H9 (cell line): ENCODE measurements at regions not wholly inside any gene's neighbourhood (a gene's known extent, or its start where the extent isn't known, plus 50 kb on each side); places are given as distances from the start of the nearest gene placed in this dataset.

Source experiments
- DNase-seq: peaks from one replicate; pipeline ENCODE4 v3.0.0-alpha.2; 2017
- H2AFZ ChIP-seq: one replicate; pipeline ENCODE4 v1.6.1; 2013; ENCODE audit warnings: mild to moderate bottlenecking, low read length, control low read depth, moderate library complexity
- H2AK5ac ChIP-seq: 2 replicates; pipeline ENCODE4 v1.6.1; 2013; ENCODE audit warnings: low read length, control low read depth, mixed read lengths; ENCODE audit not compliant: insufficient read length
- H2BK120ac ChIP-seq: one replicate; pipeline ENCODE4 v1.6.1; 2013; ENCODE audit warnings: low read depth, mild to moderate bottlenecking, low read length, control low read depth, inconsistent platforms; ENCODE audit not compliant: poor library complexity, severe bottlenecking
- H2BK12ac ChIP-seq: 2 replicates; pipeline ENCODE4 v1.6.1; 2013; ENCODE audit warnings: low read length, control low read depth, mixed read lengths, low read depth; ENCODE audit not compliant: insufficient read length
- H2BK15ac ChIP-seq: 2 replicates; pipeline ENCODE4 v1.6.1; 2013; ENCODE audit warnings: low read depth, low read length, control low read depth
- H2BK20ac ChIP-seq: one replicate; pipeline ENCODE4 v1.6.1; 2013; ENCODE audit warnings: low read depth, mild to moderate bottlenecking, low read length, control low read depth, inconsistent platforms; ENCODE audit not compliant: poor library complexity, severe bottlenecking
- H2BK5ac ChIP-seq: 2 replicates; pipeline ENCODE4 v1.6.1; 2013; ENCODE audit warnings: low read length, control low read depth, mixed read lengths; ENCODE audit not compliant: insufficient read length
- H3K14ac ChIP-seq: 2 replicates; pipeline ENCODE4 v1.6.1; 2013; ENCODE audit warnings: low read length, control low read depth; ENCODE audit not compliant: insufficient read depth
- H3K18ac ChIP-seq: 2 replicates; pipeline ENCODE4 v1.6.1; 2013; ENCODE audit warnings: low read depth, mild to moderate bottlenecking, mixed read lengths, low read length, control low read depth; ENCODE audit not compliant: insufficient read length
- H3K23ac ChIP-seq: 2 replicates; pipeline ENCODE4 v1.6.1; 2013; ENCODE audit warnings: low read length, control low read depth, mixed read lengths, low read depth; ENCODE audit not compliant: insufficient read length
- H3K23me2 ChIP-seq: 2 replicates; pipeline ENCODE4 v1.6.1; 2013; ENCODE audit warnings: low read depth, mild to moderate bottlenecking, mixed read lengths, low read length, control low read depth; ENCODE audit not compliant: insufficient read length, poor library complexity, severe bottlenecking
- H3K27ac ChIP-seq: 2 replicates; pipeline ENCODE4 v1.5.1; 2013; ENCODE audit warnings: low read length, control low read depth, mixed read lengths, low read depth; ENCODE audit not compliant: insufficient read length
- H3K27me3 ChIP-seq: 2 replicates; pipeline ENCODE4 v1.6.1; 2013; ENCODE audit warnings: low read length, control low read depth, inconsistent platforms; ENCODE audit not compliant: insufficient read depth
- H3K4ac ChIP-seq: 2 replicates; pipeline ENCODE4 v1.6.1; 2013; ENCODE audit warnings: low read depth, mild to moderate bottlenecking, control low read depth, inconsistent platforms, low read length, moderate library complexity
- H3K4me1 ChIP-seq: 2 replicates; pipeline ENCODE4 v1.6.1; 2013; ENCODE audit warnings: low read length, control low read depth, inconsistent platforms; ENCODE audit not compliant: insufficient read depth
- H3K4me2 ChIP-seq: 2 replicates; pipeline ENCODE4 v1.6.1; 2013; ENCODE audit warnings: low read length, control low read depth, mixed read lengths; ENCODE audit not compliant: insufficient read length, insufficient read depth
- H3K56ac ChIP-seq: 2 replicates; pipeline ENCODE4 v1.6.1; 2013; ENCODE audit warnings: low read depth, mild to moderate bottlenecking, mixed read lengths, low read length, control low read depth; ENCODE audit not compliant: insufficient read length
- H3K79me1 ChIP-seq: 2 replicates; pipeline ENCODE4 v1.6.1; 2013; ENCODE audit warnings: low read depth, mild to moderate bottlenecking, moderate library complexity, low read length, control low read depth, inconsistent platforms; ENCODE audit not compliant: insufficient read depth, poor library complexity, severe bottlenecking
- H3K79me2 ChIP-seq: 2 replicates; pipeline ENCODE4 v1.6.1; 2013; ENCODE audit warnings: low read length, control low read depth, inconsistent platforms; ENCODE audit not compliant: insufficient read depth
- H3K9ac ChIP-seq: 2 replicates; pipeline ENCODE4 v1.6.1; 2013; ENCODE audit warnings: low read length, control low read depth, mixed read lengths; ENCODE audit not compliant: insufficient read length; ENCODE audit errors: extremely low read depth
- H3K9me3 ChIP-seq: one replicate; pipeline ENCODE4 v1.6.1; 2013; ENCODE audit warnings: low read depth, low read length, inconsistent platforms; ENCODE audit not compliant: control insufficient read depth
- H3T11ph ChIP-seq: one replicate; pipeline ENCODE4 v1.6.1; 2013; ENCODE audit warnings: mild to moderate bottlenecking, low read length, control low read depth, inconsistent platforms
- H4K20me1 ChIP-seq: one replicate; pipeline ENCODE4 v1.6.1; 2013; ENCODE audit not compliant: control insufficient read depth, insufficient read length, insufficient read depth
- H4K5ac ChIP-seq: 2 replicates; pipeline ENCODE4 v1.6.1; 2013; ENCODE audit warnings: low read depth, mild to moderate bottlenecking, mixed read lengths, low read length, control low read depth; ENCODE audit not compliant: insufficient read length
- H4K8ac ChIP-seq: replicated peaks from 2 replicates; pipeline ENCODE4 v1.6.1; 2013; ENCODE audit warnings: low read length, control low read depth, mixed read lengths, low read depth; ENCODE audit not compliant: insufficient read length
- H4K91ac ChIP-seq: 2 replicates; pipeline ENCODE4 v1.6.1; 2013; ENCODE audit warnings: low read depth, mild to moderate bottlenecking, moderate library complexity, mixed read lengths, low read length, control low read depth; ENCODE audit not compliant: insufficient read length
- H3K27ac Mint-ChIP-seq, 3 experiments: 2 replicates in 2 of 3; 3 replicates in 1 of 3; pipeline ENCODE4 v1.8.0; 2020 to 2021; ENCODE audit warnings: mixed read lengths in 3 of 3, mild to moderate bottlenecking in 1 of 3, moderate library complexity in 1 of 3
- H3K27me3 Mint-ChIP-seq: 2 replicates; pipeline ENCODE4 v1.8.0; 2021; ENCODE audit warnings: low read depth, mild to moderate bottlenecking, moderate library complexity, mixed read lengths
- H3K36me3 Mint-ChIP-seq, 3 experiments: 2 replicates in 2 of 3; 3 replicates in 1 of 3; pipeline ENCODE4 v1.8.0; 2020 to 2021; ENCODE audit warnings: low read depth in 3 of 3, mixed read lengths in 3 of 3; ENCODE audit not compliant: insufficient read depth in 1 of 3
- H3K4me1 Mint-ChIP-seq, 2 experiments: 2 replicates each; pipeline ENCODE4 v1.8.0; 2020; ENCODE audit warnings: mixed read lengths in 2 of 2
- H3K4me3 Mint-ChIP-seq, 2 experiments: 2 replicates in 1 of 2; 3 replicates in 1 of 2; pipeline ENCODE4 v1.8.0; 2020 to 2021; ENCODE audit warnings: mild to moderate bottlenecking in 2 of 2, mixed read lengths in 2 of 2, moderate library complexity in 1 of 2
- H3K9me3 Mint-ChIP-seq, 2 experiments: 2 replicates in 1 of 2; 3 replicates in 1 of 2; pipeline ENCODE4 v1.8.0; 2020; ENCODE audit warnings: mild to moderate bottlenecking in 2 of 2, mixed read lengths in 2 of 2, moderate library complexity in 1 of 2
- CTCF ChIP-seq: fragments of 200-600 bp; sonication (generic); conservative IDR thresholded peaks from 3 replicates; pipeline ENCODE4 v1.8.0; 2021; ENCODE audit warnings: antibody characterized with exemption, mild to moderate bottlenecking
- WGBS: extraction: QIAGEN DNeasy Blood & Tissue Kit; methylation state at CpG from one replicate; pipeline ENCODE4 v1.1.7; 2013; ENCODE audit warnings: missing lambda C conversion rate, low lambda C conversion rate, mixed read lengths; ENCODE audit not compliant: insufficient read length; ENCODE audit errors: extremely low coverage; 5-methylcytosine and 5-hydroxymethylcytosine counted together

GRCh38 chr2:235405612-235406361 is 88.1 kb upstream of the AGAP1 start:
- no peak overlapping the region for H3K27ac ChIP-seq
- H4K5ac ChIP-seq, result no peak overlapping the region
- H3K4me2 ChIP-seq, result no peak overlapping the region
- no peak overlapping the region for H3K23ac ChIP-seq
- H2BK20ac ChIP-seq, result no peak overlapping the region
- no peak for TF ChIP-seq CTCF
- no peak overlapping the region for H3K18ac ChIP-seq
- H3K56ac ChIP-seq, result no peak overlapping the region
- Mint-ChIP-seq H3K27ac (no peak overlapping the region), H3K4me1 (peaks cover 2 to 7% of the 10 kb centered on the region in 2 experiments; a peak in 3 of 4 replicates), H3K4me3 (no peak overlapping the region), H3K9me3 (peaks cover 5 to 9% of the 10 kb centered on the region in 2 experiments), H3K36me3 (peaks cover 2 to 8% (median 4%) of the 10 kb centered on the region in 3 experiments; a peak in 4 of 7 replicates), H3K27me3 (peaks cover 2% of the 10 kb centered on the region; the same call in 1 of the 2 replicates)
- no peak overlapping the region for H4K91ac ChIP-seq
- H3K14ac ChIP-seq, result no peak overlapping the region
- no peak overlapping the region for H3K9ac ChIP-seq
- H3K79me2 ChIP-seq, result no peaks in the 10 kb centered on the region
- H2BK15ac ChIP-seq, result no peak overlapping the region
- H2BK120ac ChIP-seq, result no peak overlapping the region
- no peaks in the 10 kb centered on the region for H3K4me1 ChIP-seq
- H3T11ph ChIP-seq, result no peak overlapping the region
- no peak overlapping the region for H2AK5ac ChIP-seq
- H3K27me3 ChIP-seq, result no peaks in the 10 kb centered on the region
- H3K23me2 ChIP-seq, result no peaks in the 10 kb centered on the region
- DNase-seq, result no peak
- H3K9me3 ChIP-seq, result peaks cover 6% of the 10 kb centered on the region
- no peak overlapping the region for H3K4ac ChIP-seq
- no CpG with 5 or more reads among the region's 11 CpGs for WGBS
- H2AFZ ChIP-seq, result no peak overlapping the region
- no peak overlapping the region for H4K8ac ChIP-seq
- H4K20me1 ChIP-seq, result no peaks in the 10 kb centered on the region
- H3K79me1 ChIP-seq, result no peaks in the 10 kb centered on the region
- no peak overlapping the region for H2BK5ac ChIP-seq
- H2BK12ac ChIP-seq, result no peak overlapping the region
